CD4-positive, alpha-beta T cell treated with Interleukin-6 for 4 hours (primary cell): ENCODE measurements at regions not wholly inside any gene's neighbourhood (a gene's known extent, or its start where the extent isn't known, plus 50 kb on each side); places are given as distances from the start of the nearest gene placed in this dataset.

Experiments
- DNase-seq: peaks from one replicate; pipeline ENCODE4 v3.0.0-alpha.2; 2020; ENCODE audit warnings: mixed read lengths

DNA sequence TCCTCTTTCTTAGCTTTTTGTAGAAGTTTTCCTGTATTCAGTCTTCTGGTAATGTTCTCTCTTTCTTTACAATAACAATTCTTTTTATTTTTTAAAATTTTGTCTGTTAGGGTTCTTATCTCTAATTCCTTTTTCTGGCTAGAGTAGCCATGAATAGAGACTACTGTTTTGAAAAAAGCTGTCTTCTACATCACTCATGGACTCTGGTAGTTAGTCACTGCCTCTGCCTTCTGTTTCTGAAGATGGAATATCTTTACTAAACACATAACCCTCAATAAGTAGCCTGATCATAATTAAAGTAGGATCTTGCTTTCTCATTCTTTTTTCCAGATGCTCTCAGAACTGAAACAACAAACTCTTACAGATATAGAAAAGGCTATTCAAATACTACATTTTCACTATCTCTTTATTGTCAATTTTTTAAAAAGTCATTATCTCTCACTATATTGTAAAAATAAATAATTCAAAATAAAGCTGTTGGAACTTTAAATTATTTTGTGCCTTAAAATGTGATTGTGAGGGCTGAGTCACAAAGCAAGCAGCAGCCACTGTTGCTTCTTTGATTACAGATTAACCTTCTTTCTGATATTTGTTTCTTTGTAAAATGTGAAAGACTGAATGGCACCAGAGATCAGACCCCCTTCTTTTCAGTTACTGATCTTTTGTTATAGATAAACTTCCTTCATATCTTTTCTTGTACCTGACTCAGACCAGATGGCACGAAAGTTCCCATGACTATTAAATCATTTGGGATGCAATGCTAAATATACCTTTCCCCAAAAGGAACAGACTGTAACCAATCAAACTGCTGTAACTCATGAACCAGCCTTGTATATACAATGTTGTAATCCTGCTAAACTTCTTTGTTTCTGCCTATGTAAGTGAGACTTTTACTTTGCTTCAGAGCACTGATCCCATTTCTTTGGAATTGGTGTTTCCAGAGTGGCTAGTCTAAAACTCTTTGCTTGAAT, 1159.5 kb downstream of the IGSF11 start:
- DNase-seq = no peak

GRCh38 chr3:117875887-117876286, 1158.8 kb downstream of the IGSF11 start:
- DNase-seq = no peak

GRCh38 chr3:117880638-117881037, 1154.0 kb downstream of the IGSF11 start:
- no peak for DNase-seq

GRCh38 chr3:117881210-117881609, 1153.4 kb downstream of the IGSF11 start:
- no peak for DNase-seq

DNA sequence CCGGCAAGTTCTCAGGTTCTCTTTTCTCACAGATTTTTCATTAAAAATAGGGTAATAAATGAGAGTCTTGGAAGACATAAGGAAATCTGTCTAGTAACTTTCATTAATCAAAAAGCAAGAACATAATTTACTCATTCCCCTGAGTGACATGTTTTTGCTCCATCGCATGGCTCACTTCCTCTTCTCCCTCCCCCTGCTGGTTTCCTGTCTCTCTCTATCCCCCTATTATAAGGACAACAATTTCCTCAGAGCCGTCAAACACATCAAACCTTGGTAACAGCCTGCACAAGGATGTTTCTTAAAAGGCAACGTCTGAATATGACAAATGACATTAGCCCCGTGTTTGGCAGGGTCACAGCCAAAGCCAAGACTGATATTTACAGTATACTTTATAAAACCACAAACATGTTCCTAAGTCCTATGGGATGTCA, 1149.6 kb downstream of the IGSF11 start:
- no peak for DNase-seq

DNA sequence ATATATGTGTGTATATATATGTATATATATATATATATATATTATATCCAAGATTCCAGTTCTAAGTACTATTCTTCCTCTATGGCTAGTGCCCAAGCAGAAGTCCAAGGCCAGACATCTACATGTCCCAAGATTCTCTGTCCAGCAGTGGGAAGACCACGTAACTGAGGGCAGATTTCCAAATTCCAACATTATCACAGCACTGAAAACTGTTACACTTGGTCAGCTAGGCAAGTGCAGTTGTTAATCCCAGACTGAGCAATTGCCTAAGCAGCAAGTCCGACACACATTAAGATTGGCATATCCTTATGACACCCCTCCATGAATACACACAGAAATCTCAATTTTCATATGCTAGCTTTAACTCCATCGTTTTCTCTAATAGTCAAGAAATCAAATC, 1148.5 kb downstream of the IGSF11 start:
- no peak for DNase-seq

- DNase-seq = no peak
These were observed 1147.6 kb downstream of the IGSF11 start for GRCh38 chr3:117887031-117887430.

GRCh38 chr3:117887901-117888300, 1146.7 kb downstream of the IGSF11 start:
- no peak for DNase-seq

- no peak for DNase-seq
These were observed 1142.2 kb downstream of the IGSF11 start for GRCh38 chr3:117892431-117892841.

GRCh38 chr3:117893001-117893400, 1141.6 kb downstream of the IGSF11 start:
- DNase-seq = no peak

- DNase-seq = no peak
These were observed 1141.0 kb downstream of the IGSF11 start for GRCh38 chr3:117893638-117894037.

DNA sequence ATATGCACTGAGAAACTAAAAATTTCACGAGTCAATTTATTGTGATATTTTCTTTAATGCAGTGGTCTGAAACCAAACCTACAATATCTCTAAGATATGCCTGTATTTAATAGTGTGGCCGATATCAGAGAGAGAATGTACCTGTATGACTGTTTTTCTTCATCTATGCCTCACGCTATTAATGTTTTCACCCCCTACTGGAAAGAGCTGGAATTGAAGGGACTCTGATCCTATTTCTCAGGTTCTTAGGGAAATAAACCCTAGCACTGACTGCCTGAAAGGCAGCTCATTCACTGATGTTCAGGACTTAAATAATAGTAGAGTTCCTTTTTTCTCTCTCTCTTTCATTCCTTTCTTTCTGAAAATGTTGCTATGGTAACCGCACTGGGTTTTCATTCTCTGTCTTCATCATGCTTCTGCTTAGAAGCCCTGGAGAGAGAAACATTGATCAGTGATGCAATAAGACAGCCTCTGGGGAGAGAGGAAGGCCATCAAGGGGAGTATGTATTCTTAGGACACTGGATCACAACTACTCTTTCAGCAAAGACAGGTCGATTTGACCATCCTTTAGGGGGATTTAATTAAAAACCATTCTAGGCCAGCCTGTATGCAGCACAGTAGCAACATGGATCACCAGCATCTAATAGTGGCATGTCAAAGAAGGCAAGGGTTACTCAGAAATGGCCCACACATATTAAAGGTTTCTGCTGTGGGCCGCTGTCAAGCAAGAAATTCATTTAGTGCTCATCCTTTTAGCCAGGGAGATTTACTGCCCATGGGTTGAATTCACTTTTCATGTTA, 1135.7 kb downstream of the IGSF11 start:
- DNase-seq = no peak

DNA sequence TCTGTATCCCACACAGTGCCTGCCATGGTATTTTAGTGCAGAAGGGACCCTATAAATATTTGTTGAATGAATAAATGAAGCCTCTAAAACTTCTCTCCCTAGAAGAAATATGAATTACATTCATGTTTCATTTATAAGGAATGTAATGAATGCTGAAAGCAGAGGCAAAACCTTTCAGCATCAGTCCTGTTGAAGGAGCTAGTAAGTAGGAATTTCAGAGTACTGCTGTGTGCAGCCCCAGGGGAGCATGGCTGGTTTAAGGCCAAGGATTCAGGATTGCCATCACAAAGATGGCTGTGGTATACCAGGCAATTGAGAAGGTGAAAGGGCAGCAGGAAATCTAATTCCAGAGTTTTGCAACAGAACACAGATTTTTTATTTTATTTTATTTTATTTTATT, 1131.4 kb downstream of the IGSF11 start:
- DNase-seq = no peak

DNA sequence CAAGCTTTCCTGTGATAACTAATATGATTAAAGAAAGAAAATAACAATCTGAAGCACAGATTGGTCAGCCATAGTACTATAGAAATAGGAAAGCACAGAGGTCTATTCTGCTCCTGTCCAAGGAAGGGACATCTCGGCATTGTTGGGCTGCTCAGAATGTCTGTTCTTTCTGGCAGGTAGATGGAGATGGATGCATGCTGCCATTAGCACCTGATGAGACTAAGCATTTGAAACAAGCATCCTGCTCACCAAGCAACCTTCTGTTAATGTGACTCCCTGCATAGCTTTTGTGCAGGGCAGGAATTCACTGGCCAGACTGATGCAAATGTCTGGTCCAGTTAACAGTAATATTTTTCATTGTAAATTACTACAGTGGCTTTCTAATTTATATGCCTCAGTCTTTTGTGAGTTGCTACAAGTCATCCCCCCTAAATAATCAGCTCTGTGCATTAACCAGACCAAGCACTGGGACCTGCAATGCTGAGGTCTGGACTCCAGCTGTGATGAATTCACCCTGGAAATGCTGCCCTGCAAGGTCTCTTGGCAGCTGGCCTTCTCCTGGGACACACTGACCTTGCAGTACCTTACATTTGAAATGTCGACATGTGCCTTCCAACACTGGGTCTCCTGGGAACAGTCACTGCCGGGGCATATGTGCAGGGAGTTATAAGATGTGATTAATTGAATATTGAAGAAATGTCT, 1123.7 kb downstream of the IGSF11 start:
- no peak for DNase-seq

DNA sequence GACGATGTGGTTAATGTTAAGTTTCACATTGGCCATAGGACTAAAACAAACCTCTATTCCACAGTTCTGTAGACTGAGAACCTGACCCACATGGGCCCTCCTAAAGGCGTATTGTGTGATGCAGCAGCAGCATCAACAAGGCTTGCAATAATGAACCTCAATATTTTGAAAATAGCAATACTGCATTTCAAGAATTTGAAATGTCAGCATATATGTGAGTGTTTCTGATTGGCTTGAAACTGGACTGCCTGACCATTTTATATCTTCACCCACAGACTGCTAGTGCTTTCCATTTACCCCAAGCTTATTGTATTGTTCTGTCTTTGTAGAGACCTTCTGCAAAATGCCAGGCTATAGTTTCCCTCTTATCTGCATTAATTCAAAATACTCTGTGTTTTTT, 1122.3 kb downstream of the IGSF11 start:
- no peak for DNase-seq

DNA sequence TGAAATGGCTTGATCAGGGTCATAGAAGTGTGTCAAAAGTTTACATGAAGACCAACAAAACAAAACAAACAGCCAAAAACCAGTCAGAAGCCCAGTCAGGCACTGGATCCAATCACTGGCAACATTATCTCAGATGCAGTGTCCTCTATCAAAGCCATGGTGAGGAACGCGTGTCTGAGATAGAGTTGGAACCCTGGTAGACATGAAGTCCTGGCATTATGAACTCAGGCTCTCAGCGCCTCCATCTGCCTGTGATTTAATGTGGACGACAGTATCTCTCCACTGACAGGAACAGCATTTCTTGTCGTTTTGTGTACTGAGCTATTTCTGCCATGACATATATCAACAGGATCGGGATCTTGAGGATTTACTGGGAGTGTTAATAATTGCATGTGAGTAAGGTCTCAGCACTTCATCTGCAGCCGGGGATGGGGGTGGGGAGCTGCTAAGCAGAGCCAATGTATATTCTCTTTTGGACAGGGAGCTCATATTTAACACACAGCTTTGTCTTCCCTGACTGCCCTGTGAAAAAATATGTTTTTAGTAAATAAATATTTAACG, 1120.0 kb downstream of the IGSF11 start:
- no peak for DNase-seq

DNA sequence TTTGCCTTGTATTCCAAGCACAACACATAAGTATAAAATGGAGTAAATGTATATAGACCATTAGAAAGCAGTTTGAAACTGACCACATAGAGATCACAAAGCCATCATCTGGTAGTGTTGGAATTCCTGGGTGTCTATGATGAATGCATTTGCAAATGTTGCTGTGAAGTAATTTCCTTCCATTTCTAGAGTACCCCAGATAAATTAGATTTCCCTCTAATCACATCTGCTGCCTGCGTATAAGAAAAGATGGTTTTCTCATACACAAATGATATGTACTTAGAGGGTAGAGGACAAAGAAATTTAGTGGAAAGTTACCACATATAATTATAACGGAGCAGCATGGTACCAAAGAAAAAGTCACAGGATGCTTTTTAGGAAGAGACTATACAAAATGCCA, 1117.8 kb downstream of the IGSF11 start:
- no peak for DNase-seq

DNA sequence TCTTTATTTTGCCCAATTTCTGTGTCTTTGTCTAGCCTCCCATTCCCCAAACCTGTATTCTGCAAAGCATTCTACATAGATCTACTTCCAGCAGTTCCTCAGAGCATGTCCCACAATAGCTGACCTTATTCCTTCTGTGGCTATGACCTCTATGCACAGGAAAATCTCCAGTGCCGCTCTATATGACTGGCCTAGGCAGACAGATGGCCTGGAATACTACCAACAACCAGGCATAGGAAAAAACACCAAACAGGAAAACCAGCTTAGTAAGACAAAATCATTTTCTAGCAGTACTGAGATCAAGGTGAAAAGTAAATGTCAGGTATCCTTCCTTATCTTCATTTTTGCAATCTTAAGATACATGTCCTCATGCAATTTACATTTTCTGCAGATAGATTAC, 1115.0 kb downstream of the IGSF11 start:
- DNase-seq = no peak

DNA sequence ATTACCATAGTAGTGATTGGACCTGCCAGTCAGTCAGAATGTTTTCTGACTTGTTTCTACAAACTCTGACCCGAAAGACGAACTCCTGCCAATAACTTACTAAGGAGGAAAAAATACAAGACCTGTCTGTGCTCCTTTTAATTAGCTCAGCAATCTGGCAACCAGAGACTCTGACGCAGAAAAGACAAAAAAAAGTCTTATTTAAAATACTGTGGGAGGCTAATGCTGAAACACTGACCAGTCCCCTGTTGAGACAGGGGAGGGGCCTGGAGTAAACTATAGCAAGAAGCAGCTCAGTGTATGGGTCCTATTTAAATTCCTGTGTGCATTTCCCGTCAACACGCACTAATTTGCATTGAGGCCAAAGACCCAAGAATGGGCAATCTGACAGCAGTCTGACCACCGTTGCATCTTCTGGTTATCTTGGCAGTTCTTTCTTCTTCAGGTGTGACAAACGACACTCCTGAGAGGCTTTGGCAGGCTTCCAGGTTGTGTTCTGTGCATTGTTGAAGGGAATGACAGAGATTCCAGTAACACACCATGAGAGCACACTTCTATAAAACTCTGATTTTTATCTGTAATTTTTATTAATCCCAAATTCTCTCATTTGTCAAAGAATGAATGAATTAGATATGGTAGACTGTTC, 1114.3 kb downstream of the IGSF11 start:
- DNase-seq = no peak

DNA sequence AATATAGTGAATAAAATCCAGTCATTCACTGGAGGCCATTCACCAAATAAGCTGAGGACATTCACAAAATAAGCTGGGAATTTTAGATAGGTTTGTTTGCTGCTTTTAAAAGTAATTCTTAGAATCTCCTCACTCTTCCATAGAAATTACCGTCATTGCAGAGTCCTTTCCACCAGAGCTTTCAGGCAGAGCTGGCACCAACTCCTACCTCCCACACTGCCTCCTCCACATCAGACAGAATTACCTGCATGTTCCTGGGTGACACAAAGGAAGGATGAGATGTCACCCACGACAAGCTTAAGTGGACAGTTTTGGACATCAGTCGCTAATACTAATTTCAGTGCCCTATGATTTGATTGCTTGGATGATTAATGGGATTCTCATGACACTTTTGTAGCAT, 1113.2 kb downstream of the IGSF11 start:
- no peak for DNase-seq

GRCh38 chr3:117922039-117922438, 1112.6 kb downstream of the IGSF11 start:
- DNase-seq = no peak

DNA sequence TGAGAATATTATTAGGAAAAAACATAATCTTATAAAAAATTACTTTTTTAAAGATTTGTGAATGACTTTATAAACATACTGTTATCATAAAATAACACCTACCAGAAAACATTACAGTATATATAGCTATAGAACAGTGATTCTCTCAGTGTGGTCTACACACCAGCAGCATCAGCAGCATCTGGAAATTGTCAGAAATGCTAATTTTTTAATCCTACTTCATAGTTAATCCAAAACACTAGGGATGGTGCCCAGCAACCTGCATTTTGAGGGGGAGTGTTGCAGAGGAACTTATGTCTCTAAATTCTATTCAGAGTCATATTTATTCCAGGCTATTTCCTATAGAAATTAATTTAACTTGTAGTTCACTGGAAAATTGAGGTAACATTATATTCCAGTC, 1107.8 kb downstream of the IGSF11 start:
- DNase-seq = no peak
